ENCODE measurements at regions not wholly inside any gene's neighbourhood (a gene's known extent, or its start where the extent isn't known, plus 50 kb on each side); places are given as distances from the start of the nearest gene placed in this dataset.

DNA sequence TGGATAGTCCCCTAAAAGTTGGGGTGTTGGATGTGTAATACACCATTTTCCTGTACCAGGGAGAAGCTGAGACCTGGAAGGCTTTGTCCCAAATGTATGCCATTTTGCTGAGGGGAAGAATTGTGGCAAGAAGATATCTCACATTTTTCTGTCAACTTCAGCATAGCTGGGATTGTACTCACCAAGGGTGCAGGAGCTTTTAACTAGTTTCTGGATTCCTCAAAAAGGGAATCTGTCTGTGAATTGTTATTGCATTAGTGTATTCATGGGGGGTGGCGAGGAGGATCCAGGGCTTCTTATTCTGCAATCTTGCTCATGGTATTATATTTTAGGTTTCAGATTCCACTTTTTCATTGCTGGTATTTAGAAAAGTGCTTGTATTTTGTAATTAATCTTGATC lies 208.2 kb upstream of the MYOCD start:
- no peak for DNase-seq

DNA sequence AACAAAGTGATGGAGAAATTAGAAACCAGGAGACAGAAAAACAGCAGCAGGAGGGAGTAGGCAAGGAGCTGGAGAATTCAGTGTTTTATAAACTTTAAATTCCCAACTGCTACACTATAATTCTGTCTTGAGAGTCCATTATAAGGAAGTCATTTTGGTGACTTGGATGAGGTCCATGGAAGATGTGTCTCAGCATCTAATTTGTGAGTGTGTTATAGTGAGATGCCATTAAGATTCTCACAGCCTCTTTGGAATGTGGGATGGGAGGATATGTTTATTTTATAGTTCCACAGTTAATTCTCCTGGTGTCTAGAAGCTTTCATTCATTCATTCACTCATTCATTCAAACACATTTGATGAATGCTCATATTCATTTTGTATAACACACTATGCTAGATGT lies 206.0 kb upstream of the MYOCD start:
- DNase-seq: no peak

DNA sequence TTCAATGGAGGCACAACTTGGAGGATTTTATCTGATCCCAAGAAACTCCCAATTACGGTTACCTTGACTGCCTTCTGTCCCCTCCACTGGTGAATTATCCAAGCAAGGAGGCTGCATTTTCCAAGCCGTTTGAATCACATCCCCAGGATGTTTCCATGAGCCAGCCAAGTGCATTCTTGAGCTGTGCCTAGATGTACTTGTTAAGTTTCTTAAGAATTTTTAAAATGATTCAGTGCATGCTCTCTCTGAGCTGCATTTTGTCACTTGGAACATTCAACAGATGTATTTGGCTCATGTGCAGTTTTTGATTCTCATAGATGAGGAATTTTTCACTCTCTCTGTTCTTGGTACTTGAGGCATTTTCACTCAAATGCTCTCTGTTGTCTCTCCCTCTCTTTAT lies 202.6 kb upstream of the MYOCD start:
- no peak for DNase-seq

DNA sequence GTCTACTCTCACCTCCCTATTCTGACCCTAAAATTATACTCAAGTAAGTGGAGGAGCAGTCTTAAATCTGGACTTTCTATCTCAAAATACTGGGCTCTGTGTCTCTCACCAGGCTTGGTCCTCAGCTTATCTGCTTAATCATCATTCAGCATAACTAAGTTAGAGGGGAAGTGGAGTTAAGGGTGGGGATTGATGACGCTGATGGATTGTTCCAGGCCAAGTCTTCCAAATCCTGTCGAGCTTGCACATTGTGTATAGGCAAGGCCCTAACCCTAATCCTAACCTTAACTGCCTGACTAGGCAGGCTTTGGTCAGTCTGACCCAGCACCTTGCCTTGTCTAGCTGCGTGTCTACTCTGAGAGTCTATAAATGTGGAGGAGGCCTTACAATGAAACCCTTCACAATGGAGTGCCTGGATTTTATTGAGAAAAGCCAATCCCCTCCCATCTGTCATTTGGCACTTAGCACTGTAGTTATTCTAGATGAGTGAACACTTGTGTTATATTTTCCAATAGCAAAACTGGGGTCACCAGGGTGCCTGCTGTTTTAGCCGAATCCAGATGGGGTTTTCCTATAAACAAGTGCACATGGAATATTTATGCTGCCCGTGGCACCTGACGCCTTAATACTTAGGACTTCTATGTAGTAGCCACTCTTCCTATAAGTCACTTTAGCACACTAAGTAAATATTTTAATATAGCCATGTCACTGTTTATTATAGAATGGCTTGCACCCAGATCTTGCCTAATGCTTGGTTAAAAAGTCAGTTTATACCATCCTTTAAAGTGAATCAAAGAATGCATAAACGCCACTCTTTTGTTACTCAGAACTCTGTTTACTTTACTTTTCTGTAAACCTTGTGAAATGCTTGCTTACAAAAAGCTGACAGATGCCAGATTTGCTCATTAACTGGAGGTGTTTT lies 193.2 kb upstream of the MYOCD start:
- no peak for DNase-seq

DNA sequence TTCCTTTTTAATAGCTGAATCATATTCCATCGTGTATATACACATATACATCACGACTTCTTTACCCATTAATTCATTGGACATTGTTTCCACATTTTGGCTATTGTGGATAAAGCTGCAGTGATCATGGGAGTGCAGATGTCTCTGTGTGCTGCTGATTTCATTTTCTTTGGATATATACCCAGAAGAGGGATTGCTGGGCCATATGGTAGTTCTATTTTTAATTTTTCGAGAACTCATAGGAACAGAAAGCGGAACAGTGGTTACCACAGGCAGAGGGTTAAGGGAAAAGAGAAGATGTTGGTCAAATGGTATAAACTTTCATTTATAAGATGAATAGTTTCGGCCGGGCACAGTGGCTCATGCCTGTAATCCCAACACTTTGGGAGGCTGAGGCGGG lies 187.4 kb upstream of the MYOCD start:
- DNase-seq: no peak

DNA sequence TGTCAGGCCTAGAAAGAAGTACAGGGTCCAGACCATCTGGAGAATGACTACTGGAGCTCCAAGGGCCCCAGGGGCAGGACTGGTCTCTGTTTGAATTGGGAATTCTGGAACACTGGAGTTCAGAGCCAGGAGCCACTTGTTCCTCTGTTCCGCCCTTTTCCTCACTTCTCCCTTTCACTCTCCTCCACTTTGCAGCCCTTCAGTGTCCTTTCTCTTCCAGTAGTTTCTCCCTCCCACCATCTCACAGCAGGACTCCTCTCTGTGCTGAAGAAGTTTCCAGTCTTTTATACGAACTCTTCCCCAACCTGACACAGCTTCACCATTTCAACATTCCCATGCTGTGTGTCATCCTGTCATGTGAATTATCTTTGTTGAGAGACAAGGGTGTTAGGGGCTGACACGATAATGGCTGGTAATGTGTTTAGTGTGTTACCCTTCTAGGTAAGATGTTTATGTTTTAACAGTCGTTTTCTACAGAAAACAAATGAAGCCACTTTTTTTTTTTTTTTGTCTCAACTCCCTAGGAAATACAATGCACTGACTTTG lies 180.3 kb upstream of the MYOCD start:
- DNase-seq: no peak

DNA sequence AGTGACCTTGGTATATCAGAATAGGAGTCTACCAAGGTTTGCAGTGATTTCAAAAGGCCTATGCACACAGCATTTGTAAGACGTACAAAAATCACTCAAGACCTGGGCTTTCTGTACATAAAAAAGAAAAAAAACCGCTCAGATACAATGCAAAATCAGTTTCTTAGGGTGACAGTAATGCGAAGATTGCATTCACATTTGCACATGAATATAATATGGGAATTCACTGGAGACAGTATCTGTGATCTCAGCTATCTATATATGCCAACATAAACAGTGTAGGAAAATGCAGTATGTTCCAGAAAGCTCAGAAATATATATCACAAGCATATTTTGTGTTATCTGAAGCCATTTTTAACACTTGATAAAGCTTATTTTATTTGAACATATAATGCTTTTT lies 176.4 kb upstream of the MYOCD start:
- DNase-seq: no peak

DNA sequence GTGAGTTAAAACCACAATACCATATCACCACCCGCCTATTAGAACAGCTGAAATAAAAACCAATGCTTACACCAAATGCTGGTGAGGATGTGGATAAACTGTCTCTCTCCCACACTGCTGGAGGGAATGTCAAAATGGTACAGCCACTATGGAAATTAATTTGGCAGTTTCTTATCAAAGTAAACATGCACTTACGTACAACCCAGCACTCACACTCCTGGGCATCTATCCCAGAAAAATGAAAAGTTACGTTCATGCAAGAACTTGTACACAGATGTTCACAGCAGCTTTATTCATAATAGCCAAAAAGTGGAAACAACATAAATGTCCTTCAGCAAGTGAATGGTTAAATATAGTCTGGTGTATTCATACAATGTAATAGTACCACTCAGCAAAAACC lies 173.2 kb upstream of the MYOCD start:
- no peak for DNase-seq

DNA sequence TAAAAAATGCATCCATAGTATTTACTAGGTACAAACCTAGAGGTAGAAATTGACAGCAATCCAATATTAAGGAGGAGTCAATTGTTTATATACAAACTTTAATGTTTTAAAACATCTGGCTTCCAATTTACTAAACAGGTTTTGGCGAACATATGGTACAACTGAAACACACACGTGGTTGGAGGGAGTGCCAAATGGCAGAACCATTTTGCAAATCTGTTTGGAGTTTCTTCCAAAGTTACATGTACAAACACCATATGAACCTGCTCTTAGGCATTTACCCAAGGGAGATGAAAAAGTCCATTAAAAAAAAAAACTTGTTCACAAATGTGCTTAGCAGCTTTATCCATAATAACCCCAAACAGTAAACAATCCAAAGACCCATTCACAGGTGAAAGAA lies 159.8 kb upstream of the MYOCD start:
- DNase-seq: no peak

DNA sequence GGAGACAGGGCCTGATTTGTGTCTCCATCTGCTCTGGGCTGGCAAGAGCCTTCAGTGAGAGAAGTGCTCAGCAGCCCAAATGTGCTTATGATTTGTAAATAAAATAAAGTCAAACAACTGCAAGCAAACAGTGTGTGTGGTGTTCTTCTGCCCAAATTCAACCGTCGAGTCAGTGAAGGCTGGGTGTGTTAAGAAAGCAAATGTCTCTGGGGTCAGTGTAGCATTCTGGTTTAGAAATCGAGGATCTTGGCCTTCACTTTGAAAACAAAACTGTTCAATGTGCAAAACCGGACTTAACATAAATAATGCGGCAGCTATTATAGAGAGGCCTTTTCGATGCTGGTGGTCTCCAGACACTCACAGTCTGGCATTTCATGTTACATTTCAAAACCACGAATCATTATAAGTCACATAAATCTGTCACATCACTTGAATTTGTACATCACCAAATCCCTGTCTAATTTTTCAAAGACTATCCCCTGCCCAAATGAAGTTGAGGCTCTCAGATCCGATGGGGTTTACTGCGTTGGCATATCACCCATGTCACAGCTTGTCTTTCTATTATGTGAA lies 158.6 kb upstream of the MYOCD start:
- no peak for DNase-seq

DNA sequence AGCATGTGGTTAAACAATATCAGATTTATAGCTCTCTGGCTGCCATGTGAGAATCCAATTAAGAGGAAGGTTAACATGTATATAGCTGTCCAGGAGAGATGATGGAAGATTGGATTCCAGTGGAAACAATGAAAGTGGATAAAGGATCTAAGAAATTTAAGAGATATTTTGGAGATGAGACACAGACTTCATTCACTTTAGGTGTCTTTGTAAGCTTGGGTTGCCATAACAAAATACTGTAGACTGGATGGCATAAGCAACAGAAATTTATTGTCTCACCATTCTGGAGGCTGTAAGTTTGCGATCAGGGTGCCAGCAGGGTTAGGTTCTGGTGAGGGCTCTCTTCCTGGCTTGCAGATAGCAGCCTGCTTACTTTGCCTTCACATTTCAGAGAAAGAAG lies 155.9 kb upstream of the MYOCD start:
- DNase-seq: no peak

DNA sequence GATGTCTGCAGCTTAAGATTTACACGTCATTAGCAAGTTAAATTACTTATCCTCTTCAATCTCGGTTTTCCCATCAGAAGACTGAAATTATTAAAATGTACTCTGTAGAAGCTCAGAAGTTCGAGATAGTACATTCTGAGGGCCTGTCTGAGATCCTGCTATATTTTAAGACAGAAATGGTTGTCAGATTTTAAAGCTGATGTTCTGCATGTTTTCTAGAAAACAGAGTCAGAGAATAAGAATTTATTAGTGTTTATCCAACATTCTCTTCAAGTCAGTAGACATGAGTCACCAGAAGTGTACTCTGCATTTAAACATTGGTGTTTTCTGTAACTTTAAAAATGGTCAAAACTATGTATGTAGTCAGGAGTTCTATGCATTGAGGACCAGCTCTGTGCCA lies 155.2 kb upstream of the MYOCD start:
- no peak for DNase-seq

DNA sequence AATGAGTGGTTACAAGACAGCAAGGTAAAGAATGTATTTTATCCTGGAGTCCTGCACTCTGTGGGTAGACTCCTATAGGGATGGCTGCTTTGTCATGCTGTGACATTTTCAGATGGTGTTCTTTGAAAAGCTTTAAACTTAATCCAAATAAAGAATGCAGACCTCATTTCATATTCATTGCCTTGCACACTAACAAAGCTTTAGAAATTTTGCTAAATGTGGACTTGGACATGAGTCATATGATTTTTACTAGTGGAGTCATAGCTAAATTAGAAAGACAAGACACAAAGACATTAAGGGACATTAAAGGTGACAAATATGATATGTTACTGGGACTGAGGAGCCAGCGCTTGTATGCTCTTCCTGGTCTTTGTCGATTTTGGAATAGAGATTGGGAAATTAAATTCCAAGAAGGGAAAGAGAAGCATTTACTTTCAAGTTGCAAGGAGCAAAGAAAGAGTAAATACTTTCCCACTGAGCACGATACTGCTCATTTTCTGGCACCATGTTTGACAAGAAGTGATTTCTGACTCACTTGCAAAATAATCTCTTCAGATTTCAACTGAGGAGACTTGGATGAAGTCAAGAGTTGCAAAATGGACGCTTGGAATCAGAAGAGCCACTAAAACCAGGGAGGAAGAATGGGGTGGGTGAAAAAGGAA lies 152.9 kb upstream of the MYOCD start:
- no peak for DNase-seq

DNA sequence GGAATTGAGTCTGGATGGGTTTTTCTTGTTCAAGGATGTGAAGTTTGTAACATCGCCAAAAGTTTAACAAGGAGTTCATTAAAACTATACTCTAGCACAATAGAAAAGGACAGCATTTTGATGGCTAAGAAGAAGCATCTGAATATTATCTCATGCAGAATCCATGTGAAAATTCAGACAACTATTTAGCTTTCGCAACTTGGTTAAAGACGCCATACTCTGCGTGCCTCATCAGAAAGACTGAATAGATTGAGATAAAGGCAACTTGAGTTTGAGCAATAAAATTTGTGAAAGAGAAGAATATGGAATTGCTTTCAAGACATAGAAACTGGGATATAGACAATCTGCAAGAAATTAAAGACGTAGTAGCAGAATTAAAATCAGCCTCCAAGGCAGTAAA lies 151.1 kb upstream of the MYOCD start:
- no peak for DNase-seq

DNA sequence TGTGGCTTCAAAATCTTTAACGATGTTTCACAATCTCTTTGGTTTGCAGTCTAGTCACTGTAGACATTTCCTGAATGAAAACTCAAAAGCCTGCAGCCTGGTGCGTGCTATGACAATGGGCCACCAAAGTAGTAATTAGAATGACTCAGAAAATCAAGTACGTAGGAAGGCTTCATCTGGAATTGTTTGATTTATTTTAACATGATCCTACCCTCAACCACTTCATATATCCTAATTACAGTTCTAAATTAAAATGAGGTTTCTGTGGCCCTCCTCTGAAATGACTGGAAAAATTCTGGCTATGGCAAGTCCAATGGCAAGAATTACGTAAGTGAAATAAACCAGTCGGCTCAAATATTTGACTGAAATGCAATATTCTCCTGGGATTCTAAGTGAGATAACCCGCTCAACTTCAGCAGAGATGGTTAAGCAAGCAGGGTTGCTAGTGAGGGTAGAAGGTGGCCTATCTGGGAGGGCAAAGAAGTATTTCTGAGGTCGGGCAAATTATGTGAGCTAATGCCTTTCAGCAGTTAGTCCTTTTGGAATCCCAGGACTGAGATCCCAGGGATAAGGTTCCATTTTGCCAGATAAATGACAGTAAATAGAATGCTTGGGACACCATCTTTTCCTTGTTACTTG lies 145.6 kb upstream of the MYOCD start:
- no peak for DNase-seq

DNA sequence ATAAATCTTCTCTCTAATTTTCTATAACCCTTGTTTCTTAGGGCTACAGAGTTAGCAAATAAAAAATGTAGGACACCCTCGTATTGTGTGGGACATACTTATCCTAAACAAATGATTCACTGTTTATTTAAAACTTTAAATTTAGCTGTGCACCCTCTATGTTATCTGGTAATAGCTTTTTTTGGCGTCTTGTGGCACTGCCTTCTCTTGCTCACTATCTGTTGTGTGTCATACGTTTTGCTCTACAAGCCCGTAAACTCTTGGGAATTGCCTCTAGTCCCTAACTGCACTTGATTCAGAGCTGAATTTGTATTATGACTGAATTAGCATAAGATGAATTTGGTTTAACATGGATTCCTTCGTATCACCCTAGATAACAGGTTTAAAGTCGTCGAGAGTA lies 144.3 kb upstream of the MYOCD start:
- no peak for DNase-seq

DNA sequence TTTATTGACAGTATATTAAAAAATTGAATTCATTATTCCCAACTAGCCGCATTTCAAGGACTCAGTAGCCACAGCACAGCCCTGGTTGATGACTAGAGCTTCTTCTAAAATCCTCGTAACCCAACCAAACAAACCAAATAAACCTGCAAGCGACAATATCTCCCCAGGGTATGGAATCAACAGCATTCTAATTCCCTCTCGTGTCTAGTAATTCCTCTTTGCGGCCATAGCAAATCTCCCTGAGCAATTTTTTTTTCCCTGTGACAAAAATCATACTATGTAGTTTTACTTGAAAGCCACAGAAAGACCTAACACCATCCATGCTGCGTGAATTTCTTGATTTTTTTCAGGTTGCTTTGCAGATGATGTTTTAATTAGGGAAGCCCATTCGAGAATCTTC lies 143.4 kb upstream of the MYOCD start:
- DNase-seq: no peak

DNA sequence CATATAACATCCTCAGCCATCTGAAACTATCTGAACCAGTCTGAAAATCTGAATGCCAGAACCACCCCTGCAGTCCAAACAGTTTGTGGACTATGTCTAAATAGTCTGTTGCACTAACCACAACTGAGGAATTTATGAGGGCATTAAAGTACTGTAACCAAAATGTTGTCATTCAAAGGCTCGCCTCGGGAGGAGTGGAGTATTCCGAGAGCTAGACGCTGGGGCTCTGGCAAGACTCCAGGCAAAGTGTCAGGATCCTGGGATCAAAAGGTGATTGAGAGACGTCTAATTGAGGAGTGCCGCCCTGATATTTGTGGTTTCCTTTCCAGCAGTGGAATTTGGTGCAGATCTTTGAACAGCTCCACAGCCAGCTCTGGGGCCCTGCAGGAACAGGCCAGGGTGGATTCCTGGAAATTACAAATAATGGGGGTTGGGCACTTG lies 142.9 kb upstream of the MYOCD start:
- DNase-seq: no peak

DNA sequence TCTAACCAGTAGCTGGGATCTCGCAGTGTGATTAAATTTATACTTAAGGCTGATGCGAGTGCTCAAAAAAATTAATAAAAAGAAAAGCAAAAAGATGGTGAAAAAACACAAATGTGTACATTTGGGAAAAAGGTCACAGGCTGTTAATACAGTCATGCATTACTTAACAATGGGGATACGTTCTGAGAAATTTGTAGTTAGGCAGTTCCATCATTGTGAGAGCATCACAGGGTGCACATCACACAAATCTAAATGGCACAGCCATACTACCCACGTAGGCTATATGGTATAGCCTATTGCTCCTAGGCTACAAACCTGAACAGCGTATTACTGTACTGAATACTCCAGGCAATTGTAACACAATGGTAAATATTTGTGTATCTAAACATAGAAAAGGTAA lies 142.4 kb upstream of the MYOCD start:
- DNase-seq: no peak

DNA sequence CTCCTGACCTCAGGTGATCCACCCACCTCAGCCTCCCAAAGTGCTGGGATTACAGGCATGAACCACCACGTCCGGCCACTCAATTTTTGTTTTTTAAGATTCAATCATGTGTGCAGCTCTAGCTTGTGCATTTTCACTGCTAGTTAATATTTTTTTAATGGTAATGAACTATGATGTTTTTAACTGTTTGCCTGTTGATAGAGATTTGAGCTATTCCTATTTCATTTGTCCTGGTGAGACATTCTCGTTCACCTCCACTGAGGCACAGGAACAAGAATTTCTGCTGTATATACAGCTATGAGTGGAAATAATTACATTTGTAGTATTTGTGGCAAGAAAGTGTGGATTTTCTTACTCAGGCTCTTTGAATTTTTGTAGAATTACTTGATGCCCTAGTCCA lies 137.7 kb upstream of the MYOCD start:
- DNase-seq: no peak

DNA sequence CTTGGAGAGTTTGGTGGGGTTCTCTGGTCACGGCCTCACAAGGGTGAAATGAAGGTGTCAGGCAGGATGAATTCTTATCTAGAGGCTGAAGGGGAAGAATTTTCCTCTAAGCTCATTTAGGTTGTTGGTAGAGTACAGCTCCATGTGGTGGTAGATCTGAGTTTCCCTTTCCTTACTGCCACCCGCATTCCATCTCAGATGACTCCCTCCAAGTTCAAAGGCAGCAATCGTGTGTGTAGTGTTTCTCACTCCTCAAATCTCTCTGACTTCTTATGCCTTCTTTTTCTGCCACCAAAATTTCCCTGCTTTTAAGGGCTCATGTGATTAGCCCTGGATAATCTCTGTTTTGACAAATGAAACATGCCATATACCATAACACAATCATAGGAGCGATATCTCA lies 135.5 kb upstream of the MYOCD start:
- no peak for DNase-seq

DNA sequence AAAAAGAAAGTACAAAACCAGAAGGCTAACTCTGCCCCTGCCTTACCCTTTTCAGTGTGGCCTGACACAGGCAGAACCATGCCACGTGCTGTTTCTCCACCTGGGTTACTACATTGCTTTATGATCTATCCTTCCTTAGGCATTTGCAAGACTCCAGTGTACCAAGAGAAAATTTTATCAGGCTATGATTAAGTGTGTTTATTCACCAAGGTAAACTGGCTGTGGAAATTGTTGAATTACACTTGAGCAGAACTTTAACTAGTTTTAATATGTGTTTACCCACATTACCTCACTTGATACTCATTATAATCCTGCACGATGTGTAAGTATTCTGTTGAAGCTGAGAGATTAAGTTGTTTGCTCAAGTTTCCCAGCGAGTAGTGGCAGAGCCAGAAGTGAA lies 129.7 kb upstream of the MYOCD start:
- DNase-seq: no peak

DNA sequence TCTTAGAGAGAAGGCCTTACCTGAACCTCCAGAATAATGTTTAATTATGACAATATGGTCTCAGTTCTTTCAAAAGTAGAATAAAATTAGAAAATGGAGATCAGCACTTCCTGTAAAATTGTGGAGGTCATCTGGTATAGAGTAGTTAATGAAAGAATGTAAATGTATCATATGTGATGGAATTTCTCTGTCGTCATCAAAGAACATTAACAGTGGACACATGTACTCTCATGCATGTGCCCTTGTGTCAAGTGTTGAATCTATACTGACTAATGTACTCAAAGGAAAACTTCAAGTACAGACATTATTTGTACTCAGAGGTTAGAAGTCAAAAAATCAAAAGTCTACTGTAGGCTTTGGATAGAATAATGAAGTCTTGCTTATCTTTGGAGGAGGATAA lies 129.2 kb upstream of the MYOCD start:
- no peak for DNase-seq
